ENCODE measurements at regions not wholly inside any gene's neighbourhood (a gene's known extent, or its start where the extent isn't known, plus 50 kb on each side); places are given as distances from the start of the nearest gene placed in this dataset.
"Not testable (repeated sequence)": the region's sequence is repeated elsewhere in the genome, so short reads cannot be mapped to it uniquely, and the experiment has no call there.

DNA sequence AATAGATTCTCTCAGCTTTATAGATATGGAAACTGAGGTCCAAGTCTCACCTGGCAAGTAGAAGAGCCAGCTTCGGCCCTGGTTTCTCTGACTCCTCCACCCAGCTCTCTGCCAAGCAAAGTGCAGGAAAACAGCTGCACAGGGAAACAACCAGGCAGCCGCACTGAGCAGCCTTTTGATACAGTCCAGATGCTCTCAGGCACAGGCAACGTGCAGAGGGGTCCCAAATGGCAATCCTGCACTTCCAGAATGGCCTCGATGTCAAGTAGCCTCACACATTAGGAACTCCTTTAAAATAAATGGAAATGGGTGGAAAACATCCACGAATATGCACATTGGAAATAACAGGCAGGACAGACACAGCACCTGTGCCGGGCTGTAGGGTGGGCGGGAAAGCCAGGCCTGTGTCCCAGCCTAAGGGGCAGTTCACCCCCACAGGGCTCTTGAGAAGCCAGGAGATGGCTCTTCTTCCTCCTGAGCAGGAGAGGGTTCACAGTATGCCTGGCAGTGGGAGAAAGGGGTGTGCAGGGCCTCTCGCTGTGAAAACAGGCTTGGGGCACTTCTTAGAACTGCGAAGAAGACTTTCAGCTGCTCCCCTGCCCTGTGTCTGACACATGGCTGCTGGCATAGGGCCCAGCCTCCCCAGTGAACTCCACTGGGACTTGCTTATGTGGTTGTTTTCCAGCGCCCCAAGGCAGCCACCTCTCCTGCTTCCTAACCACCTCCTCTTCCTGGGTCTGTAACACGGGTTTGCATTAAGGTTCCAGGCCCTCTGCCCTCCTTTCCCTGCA, 63.9 kb upstream of the TUBA3E start:
- Mint-ChIP-seq H3K9me3 (ENCODE audit: low read depth) (no peaks in the 10 kb centered on the region), H3K36me3 (no peaks in the 10 kb centered on the region), H3K27me3 (peaks cover 23% of the 10 kb centered on the region), H3K4me1 (no peaks in the 10 kb centered on the region), H3K4me3 (no peak overlapping the region), H3K27ac (no peak overlapping the region)
- CTCF ChIA-PET = no interaction called here
- DNase-seq = no peak
- ATAC-seq = no peak

- CTCF ChIA-PET = no interaction called here
- no peaks in the 10 kb centered on the region for H3K36me3 Mint-ChIP-seq
- no peaks in the 10 kb centered on the region for H3K9me3 Mint-ChIP-seq (ENCODE audit: low read depth)
- no peak overlapping the region for H3K4me3 Mint-ChIP-seq
- peaks cover 23% of the 10 kb centered on the region for H3K27me3 Mint-ChIP-seq
- DNase-seq (no peak), ATAC-seq (no peak)
- no peaks in the 10 kb centered on the region for H3K4me1 Mint-ChIP-seq
- H3K27ac Mint-ChIP-seq = no peak overlapping the region
These were observed 62.9 kb upstream of the TUBA3E start for GRCh38 chr2:130261099-130261498.

- H3K9me3 Mint-ChIP-seq (ENCODE audit: low read depth) = no peaks in the 10 kb centered on the region
- DNase-seq (no peak), ATAC-seq (no peak)
- CTCF ChIA-PET = no interaction called here
- H3K27me3 Mint-ChIP-seq = peaks cover 36% of the 10 kb centered on the region
- no peak overlapping the region for H3K27ac Mint-ChIP-seq
- H3K4me1 Mint-ChIP-seq = no peaks in the 10 kb centered on the region
- H3K4me3 Mint-ChIP-seq = no peak overlapping the region
- H3K36me3 Mint-ChIP-seq = no peaks in the 10 kb centered on the region
These were observed 61.4 kb upstream of the TUBA3E start for GRCh38 chr2:130259594-130259993.

DNA sequence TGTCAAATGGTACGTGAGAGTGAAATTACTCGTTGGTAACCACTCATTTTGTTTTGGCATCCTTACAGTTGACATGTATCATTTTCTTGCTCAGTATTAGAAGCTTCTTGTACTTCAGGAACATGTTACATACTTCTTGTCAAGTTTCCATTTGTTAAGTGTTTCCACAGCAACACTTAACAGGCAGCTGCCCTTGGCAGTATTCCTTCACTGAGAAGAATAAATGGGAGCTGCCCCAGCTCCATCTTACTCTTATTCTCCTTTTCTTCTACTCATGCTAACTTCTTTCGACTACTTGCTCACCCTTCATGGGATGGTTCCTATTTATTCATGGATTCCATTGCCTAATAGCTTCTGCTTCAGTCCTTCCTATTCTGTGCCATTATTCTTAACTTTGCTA, 60.1 kb upstream of the TUBA3E start:
- H3K27me3 Mint-ChIP-seq = peaks cover 46% of the 10 kb centered on the region
- H3K36me3 Mint-ChIP-seq = no peaks in the 10 kb centered on the region
- ATAC-seq (no peak), DNase-seq (no peak)
- no peaks in the 10 kb centered on the region for H3K9me3 Mint-ChIP-seq (ENCODE audit: low read depth)
- H3K27ac Mint-ChIP-seq = no peak overlapping the region
- no peak overlapping the region for H3K4me3 Mint-ChIP-seq
- H3K4me1 Mint-ChIP-seq = no peaks in the 10 kb centered on the region
- CTCF ChIA-PET = no interaction called here

DNA sequence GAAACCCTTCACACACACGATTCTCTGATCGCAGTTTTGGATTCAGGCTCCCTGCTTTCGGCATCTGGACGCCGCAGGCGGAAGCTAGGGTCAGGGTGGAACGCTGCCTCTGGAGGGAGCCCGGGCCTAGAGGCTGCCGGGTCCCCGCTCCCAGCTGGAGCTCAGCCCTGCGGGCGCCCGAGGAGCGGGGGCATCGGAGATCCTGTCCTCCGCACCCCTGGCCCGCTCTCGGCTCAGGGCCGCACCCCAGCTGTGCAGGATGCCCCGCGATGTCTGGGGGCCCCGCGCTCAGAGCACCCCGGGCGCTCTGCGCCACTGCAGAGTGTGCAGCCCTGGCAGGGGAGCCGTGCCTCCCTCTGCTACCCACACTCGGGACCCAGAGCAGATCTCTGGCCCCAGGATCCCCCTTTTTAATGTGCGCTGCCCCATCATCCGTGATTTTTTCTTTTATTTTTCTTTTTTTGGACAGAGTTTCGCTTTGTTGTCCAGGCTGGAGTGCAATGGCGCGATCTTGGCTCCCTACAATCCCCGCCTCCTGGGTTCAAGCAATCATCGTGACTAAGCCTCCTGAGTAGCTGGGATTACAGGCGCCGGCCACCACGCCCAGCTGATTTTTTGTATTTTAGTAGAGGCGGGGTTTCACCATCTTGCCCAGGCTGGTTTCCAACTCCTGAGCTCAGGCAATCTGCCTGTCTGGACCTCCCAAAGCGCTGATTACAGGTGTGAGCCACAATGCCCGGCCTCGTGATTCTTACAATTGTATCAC, 54.8 kb upstream of the TUBA3E start:
- H3K9me3 Mint-ChIP-seq (ENCODE audit: low read depth) = no peaks in the 10 kb centered on the region
- H3K36me3 Mint-ChIP-seq = no peaks in the 10 kb centered on the region
- peaks cover 2% of the 10 kb centered on the region for H3K4me1 Mint-ChIP-seq
- H3K27ac Mint-ChIP-seq = no peak overlapping the region
- peaks cover 69% of the 10 kb centered on the region for H3K27me3 Mint-ChIP-seq
- no peak overlapping the region for H3K4me3 Mint-ChIP-seq
- CTCF ChIA-PET = interaction anchor here (1.0 kb wide), 1 partner anchor 78 kb away, joined by 3 read pairs; no protein-coding TSS in a partner anchor
- ATAC-seq (no peak), DNase-seq (no peak)

DNA sequence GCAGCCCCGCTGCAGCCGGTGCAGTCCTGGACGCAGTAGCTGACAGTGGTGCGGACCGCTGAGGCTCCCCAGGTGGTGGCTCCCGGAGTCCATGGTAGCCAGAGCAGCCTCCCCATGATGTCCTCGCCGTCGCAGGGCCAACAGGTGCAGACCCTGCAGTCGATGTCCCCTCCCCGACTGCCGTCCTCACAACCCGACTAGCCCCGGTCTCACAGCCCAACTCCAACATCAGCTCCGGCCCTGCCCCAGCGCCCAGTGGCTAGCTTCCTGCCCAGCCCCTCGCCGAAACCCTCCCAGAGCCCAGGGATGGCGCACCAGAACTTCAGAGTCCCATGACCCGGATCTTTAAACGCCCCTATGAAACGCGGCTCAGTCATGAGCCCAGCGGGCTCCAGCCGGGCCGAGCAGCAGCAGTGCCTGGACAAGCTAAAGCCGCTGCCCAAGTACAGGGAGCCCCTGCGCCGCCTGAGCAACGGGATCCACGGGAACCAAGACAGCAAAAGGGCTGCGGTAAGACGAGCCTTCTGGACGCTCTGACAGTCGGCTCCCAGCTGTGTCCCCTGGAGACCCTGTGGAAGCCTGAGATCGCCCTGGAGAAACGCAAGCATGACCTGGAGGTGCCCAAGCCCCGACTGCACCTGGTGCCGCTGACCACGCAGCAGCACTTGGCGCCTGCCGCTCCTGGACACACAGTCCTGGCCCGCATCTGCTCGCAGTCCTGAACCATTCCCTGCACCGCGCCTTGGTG, 53.8 kb upstream of the TUBA3E start:
- CTCF ChIA-PET = no interaction called here
- ATAC-seq (no peak), DNase-seq (no peak)
- Mint-ChIP-seq H3K4me1 (peaks cover 2% of the 10 kb centered on the region), H3K27me3 (peaks cover 68% of the 10 kb centered on the region), H3K4me3 (no peak overlapping the region), H3K9me3 (ENCODE audit: low read depth) (no peaks in the 10 kb centered on the region), H3K27ac (no peak overlapping the region), H3K36me3 (no peaks in the 10 kb centered on the region)

DNA sequence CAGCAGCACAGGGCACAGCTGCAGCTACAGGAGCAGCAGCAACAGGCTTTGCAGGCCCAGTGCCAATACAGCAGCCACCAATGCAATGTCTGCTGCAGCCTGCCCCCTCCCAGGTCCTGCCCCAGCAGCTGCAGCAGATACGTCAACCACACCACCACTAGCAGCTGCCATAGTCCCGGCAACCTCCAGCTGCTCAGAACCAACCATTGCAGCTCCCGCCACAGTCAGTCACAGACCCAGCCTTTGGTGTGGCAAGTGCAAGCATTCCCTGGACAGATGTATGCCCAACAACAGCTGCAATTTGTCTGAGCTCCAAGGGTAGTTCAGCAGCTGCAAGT, 53.3 kb upstream of the TUBA3E start:
- no peak for ATAC-seq
- no peak for DNase-seq
- Mint-ChIP-seq H3K4me3 (no peak overlapping the region), H3K27ac (no peak overlapping the region), H3K27me3 (peaks cover 68% of the 10 kb centered on the region), H3K4me1 (peaks cover 2% of the 10 kb centered on the region), H3K36me3 (no peaks in the 10 kb centered on the region), H3K9me3 (ENCODE audit: low read depth) (no peaks in the 10 kb centered on the region)
- CTCF ChIA-PET = no interaction called here

GRCh38 chr2:130248355-130248754, 50.1 kb upstream of the TUBA3E start:
- H3K9me3 Mint-ChIP-seq (ENCODE audit: low read depth); H3K4me3 Mint-ChIP-seq; H3K27ac Mint-ChIP-seq; H3K4me1 Mint-ChIP-seq; CTCF ChIA-PET; H3K36me3 Mint-ChIP-seq; DNase-seq; ATAC-seq: not testable (repeated sequence)
- H3K27me3 Mint-ChIP-seq = peaks cover 47% of the 10 kb centered on the region

Measured in activated CD8-positive, alpha-beta memory T cell treated with anti-CD3 and anti-CD28 coated beads, Interleukin-2, amount 10 ng/mL, durations not matched to agents 7 days and 5 days (primary cell).